ENCODE measurements at regions not wholly inside any gene's neighbourhood (a gene's known extent, or its start where the extent isn't known, plus 50 kb on each side); places are given as distances from the start of the nearest gene placed in this dataset.
"Not testable (repeated sequence)": the region's sequence is repeated elsewhere in the genome, so short reads cannot be mapped to it uniquely, and the experiment has no call there.

GRCh38 chr7:118845791-118846190 lies 621.3 kb downstream of the ANKRD7 start:
- Histone ChIP-seq H3K27ac (ENCODE audit: low read depth, low read length, severe bottlenecking) (no peak overlapping the region), H3K36me3 (ENCODE audit: control insufficient read depth, insufficient read depth, low read length) (no peaks in the 10 kb centered on the region), H3K4me3 (ENCODE audit: extremely low read depth, insufficient read depth, low read length, poor library complexity, severe bottlenecking) (no peak overlapping the region), H3K4me1 (ENCODE audit: control insufficient read depth, insufficient read depth, low read length, poor library complexity, severe bottlenecking) (no peaks in the 10 kb centered on the region), H3K9me3 (ENCODE audit: control insufficient read depth, low read length) (no peaks in the 10 kb centered on the region)
- WGBS, 2 experiments (ENCODE audit: insufficient coverage in 2 of 2): 85 to 89% methylated on average over 2 of the region's 3 CpGs

- H3K27ac ChIP-seq (ENCODE audit: low read depth, low read length, severe bottlenecking): no peak overlapping the region
- H3K9me3 ChIP-seq (ENCODE audit: control insufficient read depth, low read length): no peaks in the 10 kb centered on the region
- no peaks in the 10 kb centered on the region for H3K4me1 ChIP-seq (ENCODE audit: control insufficient read depth, insufficient read depth, low read length, poor library complexity, severe bottlenecking)
- no peaks in the 10 kb centered on the region for H3K36me3 ChIP-seq (ENCODE audit: control insufficient read depth, insufficient read depth, low read length)
- H3K4me3 ChIP-seq (ENCODE audit: extremely low read depth, insufficient read depth, low read length, poor library complexity, severe bottlenecking): no peak overlapping the region
Observed at GRCh38 chr7:118846977-118847376, 622.5 kb downstream of the ANKRD7 start.

- no peak overlapping the region for H3K27ac ChIP-seq (ENCODE audit: low read depth, low read length, severe bottlenecking)
- H3K9me3 ChIP-seq (ENCODE audit: control insufficient read depth, low read length): no peaks in the 10 kb centered on the region
- WGBS, 2 experiments (ENCODE audit: insufficient coverage in 2 of 2): 80 to 88% methylated on average over 1 to 2 of the region's 3 CpGs
Observed at GRCh38 chr7:118855290-118855689, 630.8 kb downstream of the ANKRD7 start.

GRCh38 chr7:118858651-118859149 lies 634.2 kb downstream of the ANKRD7 start:
- WGBS, 2 experiments (ENCODE audit: insufficient coverage in 2 of 2): 87 to 96% methylated on average over 17 to 29 of the region's 49 CpGs
- H3K36me3 ChIP-seq (ENCODE audit: control insufficient read depth, insufficient read depth, low read length): no peaks in the 10 kb centered on the region
- no peaks in the 10 kb centered on the region for H3K4me1 ChIP-seq (ENCODE audit: control insufficient read depth, insufficient read depth, low read length, poor library complexity, severe bottlenecking)
- H3K4me3 ChIP-seq (ENCODE audit: extremely low read depth, insufficient read depth, low read length, poor library complexity, severe bottlenecking): no peak overlapping the region
- H3K9me3 ChIP-seq (ENCODE audit: control insufficient read depth, low read length): no peaks in the 10 kb centered on the region
- H3K27ac ChIP-seq (ENCODE audit: low read depth, low read length, severe bottlenecking): no peak overlapping the region

More at GRCh38 chr7:118855290-118855689, 630.8 kb downstream of the ANKRD7 start:
- no peak overlapping the region for H3K4me3 ChIP-seq (ENCODE audit: extremely low read depth, insufficient read depth, low read length, poor library complexity, severe bottlenecking)
- H3K4me1 ChIP-seq (ENCODE audit: control insufficient read depth, insufficient read depth, low read length, poor library complexity, severe bottlenecking): no peaks in the 10 kb centered on the region
- H3K36me3 ChIP-seq (ENCODE audit: control insufficient read depth, insufficient read depth, low read length): no peaks in the 10 kb centered on the region

- H3K4me3 ChIP-seq (ENCODE audit: extremely low read depth, insufficient read depth, low read length, poor library complexity, severe bottlenecking): no peak overlapping the region
- 95 to 100% methylated on average over 2 of the region's 2 CpGs for WGBS, 2 experiments (ENCODE audit: insufficient coverage in 2 of 2)
- no peak overlapping the region for H3K27ac ChIP-seq (ENCODE audit: low read depth, low read length, severe bottlenecking)
- H3K4me1 ChIP-seq (ENCODE audit: control insufficient read depth, insufficient read depth, low read length, poor library complexity, severe bottlenecking): no peaks in the 10 kb centered on the region
- H3K36me3 ChIP-seq (ENCODE audit: control insufficient read depth, insufficient read depth, low read length): no peaks in the 10 kb centered on the region
- no peaks in the 10 kb centered on the region for H3K9me3 ChIP-seq (ENCODE audit: control insufficient read depth, low read length)
Observed at GRCh38 chr7:118861581-118861980, 637.1 kb downstream of the ANKRD7 start.

GRCh38 chr7:118862740-118863139 lies 638.2 kb downstream of the ANKRD7 start:
- Histone ChIP-seq H3K9me3 (ENCODE audit: control insufficient read depth, low read length) (no peaks in the 10 kb centered on the region), H3K36me3 (ENCODE audit: control insufficient read depth, insufficient read depth, low read length) (no peaks in the 10 kb centered on the region), H3K4me3 (ENCODE audit: extremely low read depth, insufficient read depth, low read length, poor library complexity, severe bottlenecking) (no peak overlapping the region), H3K27ac (ENCODE audit: low read depth, low read length, severe bottlenecking) (no peak overlapping the region), H3K4me1 (ENCODE audit: control insufficient read depth, insufficient read depth, low read length, poor library complexity, severe bottlenecking) (no peaks in the 10 kb centered on the region)
- WGBS, 2 experiments (ENCODE audit: insufficient coverage in 2 of 2): no CpG with 5 or more reads among the region's 1 CpG

- Histone ChIP-seq H3K27ac (ENCODE audit: low read depth, low read length, severe bottlenecking) (no peak overlapping the region), H3K9me3 (ENCODE audit: control insufficient read depth, low read length) (no peaks in the 10 kb centered on the region), H3K36me3 (ENCODE audit: control insufficient read depth, insufficient read depth, low read length) (no peaks in the 10 kb centered on the region), H3K4me1 (ENCODE audit: control insufficient read depth, insufficient read depth, low read length, poor library complexity, severe bottlenecking) (no peaks in the 10 kb centered on the region), H3K4me3 (ENCODE audit: extremely low read depth, insufficient read depth, low read length, poor library complexity, severe bottlenecking) (no peak overlapping the region)
- 71 to 92% methylated on average over 1 of the region's 2 CpGs for WGBS, 2 experiments (ENCODE audit: insufficient coverage in 2 of 2)
Observed at GRCh38 chr7:118863966-118864365, 639.5 kb downstream of the ANKRD7 start.

- no peaks in the 10 kb centered on the region for H3K36me3 ChIP-seq (ENCODE audit: control insufficient read depth, insufficient read depth, low read length)
- WGBS, 2 experiments (ENCODE audit: insufficient coverage in 2 of 2): 75 to 100% methylated on average over 1 of the region's 3 CpGs
- H3K4me1 ChIP-seq (ENCODE audit: control insufficient read depth, insufficient read depth, low read length, poor library complexity, severe bottlenecking): peaks cover 2% of the 10 kb centered on the region
- no peaks in the 10 kb centered on the region for H3K9me3 ChIP-seq (ENCODE audit: control insufficient read depth, low read length)
- H3K27ac ChIP-seq (ENCODE audit: low read depth, low read length, severe bottlenecking): no peak overlapping the region
- no peak overlapping the region for H3K4me3 ChIP-seq (ENCODE audit: extremely low read depth, insufficient read depth, low read length, poor library complexity, severe bottlenecking)
Observed at GRCh38 chr7:118867860-118868259, 643.4 kb downstream of the ANKRD7 start.

- 100% methylated on average over 2 of the region's 2 CpGs; no CpG with 5 or more reads in 1 of the 2 experiments for WGBS, 2 experiments (ENCODE audit: insufficient coverage in 2 of 2)
- not testable (repeated sequence) for H3K27ac ChIP-seq (ENCODE audit: low read depth, low read length, severe bottlenecking); H3K4me3 ChIP-seq (ENCODE audit: extremely low read depth, insufficient read depth, low read length, poor library complexity, severe bottlenecking); H3K36me3 ChIP-seq (ENCODE audit: control insufficient read depth, insufficient read depth, low read length); H3K9me3 ChIP-seq (ENCODE audit: control insufficient read depth, low read length); H3K4me1 ChIP-seq (ENCODE audit: control insufficient read depth, insufficient read depth, low read length, poor library complexity, severe bottlenecking)
Observed at GRCh38 chr7:118869141-118869540, 644.6 kb downstream of the ANKRD7 start.

- Histone ChIP-seq H3K9me3 (ENCODE audit: control insufficient read depth, low read length) (no peaks in the 10 kb centered on the region), H3K36me3 (ENCODE audit: control insufficient read depth, insufficient read depth, low read length) (no peaks in the 10 kb centered on the region), H3K4me3 (ENCODE audit: extremely low read depth, insufficient read depth, low read length, poor library complexity, severe bottlenecking) (no peak overlapping the region), H3K27ac (ENCODE audit: low read depth, low read length, severe bottlenecking) (no peak overlapping the region), H3K4me1 (ENCODE audit: control insufficient read depth, insufficient read depth, low read length, poor library complexity, severe bottlenecking) (peaks cover 6% of the 10 kb centered on the region)
- 91 to 92% methylated on average over 3 of the region's 4 CpGs for whole genome bisulfite sequencing, 2 experiments (ENCODE audit: insufficient coverage in 2 of 2)
Observed at GRCh38 chr7:118870187-118870586, 645.7 kb downstream of the ANKRD7 start.

- Histone ChIP-seq H3K4me3 (ENCODE audit: extremely low read depth, insufficient read depth, low read length, poor library complexity, severe bottlenecking) (no peak overlapping the region), H3K36me3 (ENCODE audit: control insufficient read depth, insufficient read depth, low read length) (no peaks in the 10 kb centered on the region), H3K9me3 (ENCODE audit: control insufficient read depth, low read length) (no peaks in the 10 kb centered on the region), H3K4me1 (ENCODE audit: control insufficient read depth, insufficient read depth, low read length, poor library complexity, severe bottlenecking) (peaks cover 6% of the 10 kb centered on the region), H3K27ac (ENCODE audit: low read depth, low read length, severe bottlenecking) (no peak overlapping the region)
- 65 to 79% methylated on average over 2 of the region's 3 CpGs for WGBS, 2 experiments (ENCODE audit: insufficient coverage in 2 of 2)
Observed at GRCh38 chr7:118872568-118872967, 648.1 kb downstream of the ANKRD7 start.

All from mesodermal cell (in vitro differentiated cells).